HepG2 (cell line): ENCODE measurements at regions not wholly inside any gene's neighbourhood (a gene's known extent, or its start where the extent isn't known, plus 50 kb on each side); places are given as distances from the start of the nearest gene placed in this dataset.

Experiments
- ATAC-seq: fragments of 200-7000 bp; cut with Tn5 transposase; 3 replicates; pipeline ENCODE4 v1.9.1; 2020; ENCODE audit warnings: mild to moderate bottlenecking, moderate library complexity
- BruUV-seq: library from RNA; stranded (reverse); fragments of 400-500 nt; replicated peaks from 2 replicates; lab custom pipeline; 2021; lab: Mats Ljungman, UMichigan
- CTCF ChIA-PET: fragments of 300-600 bp; formaldehyde crosslinking; extraction: SDS; loops from one replicate; lab custom pipeline; 2021; ENCODE audit warnings: low total read pairs, inconsistent platforms, low intra/inter-chr PET ratio; lab: Yijun Ruan, JAX
- POLR2A ChIA-PET: fragments of 350-600 bp; sonication (Branson Sonifier 250); formaldehyde crosslinking; loops from one replicate; lab custom pipeline; 2020; ENCODE audit warnings: antibody characterized with exemption, inconsistent platforms; lab: Yijun Ruan, JAX
- DNase-seq: peaks from one replicate; pipeline ENCODE4 v3.0.0-alpha.2; 2015; ENCODE audit warnings: low spot score
- FAIRE-seq: peaks from 3 replicates; lab custom pipeline; 2011; peaks lifted over from hg19 to GRCh38; lab: Jason Lieb, UNC
- H2AFZ ChIP-seq: one replicate; pipeline ENCODE4 v1.6.1; 2011; ENCODE audit warnings: low read length, inconsistent platforms
- H3K27ac ChIP-seq: fragments of 300-600 bp; 3 replicates; pipeline ENCODE4 v1.8.0; 2011; ENCODE audit warnings: mixed run types, mild to moderate bottlenecking, mixed read lengths, low read length, inconsistent platforms; ENCODE audit not compliant: insufficient read depth; ENCODE audit errors: extremely low read length
- H3K27me3 ChIP-seq, 2 experiments: fragments of 200-600 bp in 1 of 2; 2 replicates in 1 of 2; 3 replicates in 1 of 2; pipeline versions ENCODE4 v1.6.0 to v1.8.0; 2011; ENCODE audit warnings: low read length in 2 of 2, mild to moderate bottlenecking in 2 of 2, moderate library complexity in 2 of 2, inconsistent platforms in 1 of 2; ENCODE audit not compliant: insufficient read depth in 2 of 2, control insufficient read depth in 1 of 2
- H3K36me3 ChIP-seq, 2 experiments: fragments of 200-600 bp in 1 of 2; replicated peaks in 1 of 2; 2 replicates in 1 of 2; 3 replicates in 1 of 2; pipeline versions ENCODE4 v1.5.1 to v1.8.0; 2011; ENCODE audit warnings: low read length in 2 of 2, inconsistent platforms in 1 of 2; ENCODE audit not compliant: insufficient read depth in 2 of 2, control insufficient read depth in 1 of 2
- H3K4me1 ChIP-seq: 2 replicates; pipeline ENCODE4 v1.5.1; 2012; ENCODE audit warnings: low read length, inconsistent platforms; ENCODE audit not compliant: insufficient read depth
- H3K4me2 ChIP-seq: 2 replicates; pipeline ENCODE4 v1.6.0; 2011; ENCODE audit warnings: low read depth, low read length, inconsistent platforms
- H3K4me3 ChIP-seq, 3 experiments: fragments of 200-600 bp in 1 of 3; sonication (generic), shearing (Covaris generic) in 1 of 3; replicated peaks in 1 of 3; 2 replicates each; pipeline ENCODE4 v1.5.1; 2011 to 2016; ENCODE audit warnings: low read length in 3 of 3, inconsistent platforms in 2 of 3, low read depth in 2 of 3, mild to moderate bottlenecking in 2 of 3, control low read depth in 1 of 3, mixed read lengths in 1 of 3; ENCODE audit not compliant: insufficient read depth in 1 of 3
- H3K79me2 ChIP-seq: one replicate; pipeline ENCODE4 v1.6.1; 2011; ENCODE audit warnings: low read length, inconsistent platforms; ENCODE audit not compliant: insufficient read depth
- H3K9ac ChIP-seq: 2 replicates; pipeline ENCODE4 v1.6.0; 2011; ENCODE audit warnings: mild to moderate bottlenecking, low read depth, low read length, inconsistent platforms; ENCODE audit not compliant: insufficient read depth
- H3K9me3 ChIP-seq: 2 replicates; pipeline ENCODE4 v1.5.1; 2012; ENCODE audit warnings: mild to moderate bottlenecking, low read length
- H4K20me1 ChIP-seq: 2 replicates; pipeline ENCODE4 v1.6.0; 2011; ENCODE audit warnings: inconsistent platforms, mild to moderate bottlenecking, low read length, moderate library complexity; ENCODE audit not compliant: insufficient read depth
- ARID2 ChIP-seq: sonication (generic); formaldehyde crosslinking; IDR thresholded peaks from 2 replicates; pipeline ENCODE4 v1.8.1; 2022; ENCODE audit warnings: mild to moderate bottlenecking, missing genetic modification reagents, borderline replicate concordance
- FOSL2 ChIP-seq: sonication (generic); formaldehyde crosslinking; IDR thresholded peaks from 2 replicates; pipeline ENCODE4 v1.4.0; 2020; ENCODE audit warnings: missing genetic modification reagents
- JDP2 ChIP-seq: sonication (generic); formaldehyde crosslinking; IDR thresholded peaks from 2 replicates; pipeline ENCODE4 v1.8.1; 2022; ENCODE audit warnings: missing genetic modification reagents, borderline replicate concordance
- KMT2B ChIP-seq: IDR thresholded peaks from 2 replicates; pipeline ENCODE4 v1.6.1; 2016; ENCODE audit warnings: missing genetic modification reagents, missing compliant biosample characterization
- PHF20 ChIP-seq: sonication (generic); formaldehyde crosslinking; IDR thresholded peaks from 2 replicates; pipeline ENCODE4 v1.5.0; 2020; ENCODE audit warnings: mild to moderate bottlenecking, missing genetic modification reagents
- PPARG ChIP-seq: conservative IDR thresholded peaks from 2 replicates; pipeline ENCODE4 v1.6.1; 2016; ENCODE audit warnings: missing biosample characterization, missing genetic modification reagents
- ZNF264 ChIP-seq: sonication (generic); formaldehyde crosslinking; IDR thresholded peaks from 2 replicates; pipeline ENCODE4 v1.4.0; 2020; ENCODE audit warnings: missing genetic modification reagents
- ZNF430 ChIP-seq: sonication (generic); formaldehyde crosslinking; IDR thresholded peaks from 2 replicates; pipeline ENCODE4 v1.9.0; 2021; ENCODE audit warnings: mild to moderate bottlenecking, missing genetic modification reagents
- ZNF747 ChIP-seq: sonication (generic); formaldehyde crosslinking; IDR thresholded peaks from 2 replicates; pipeline ENCODE4 v1.8.1; 2023; ENCODE audit warnings: missing genetic modification reagents, mild to moderate bottlenecking, borderline replicate concordance
- WGBS: methylation state at CpG from one replicate; pipeline ENCODE4 v1.1.6; 2017; ENCODE audit warnings: low lambda C conversion rate; 5-methylcytosine and 5-hydroxymethylcytosine counted together
- in situ Hi-C: cut with HindIII; loops from 2 replicates; pipeline ENCODE4 v1.10.0; 2017; ENCODE audit warnings: low pct_unique_long_range_greater_than_20kb; ENCODE audit not compliant: extremely low pct_ligation_motif_present
- intact Hi-C: fragments of 100-400 bp; cut with micrococcal nuclease; formaldehyde crosslinking; loops from one replicate; pipeline ENCODE4 v1.10.0; 2022; ENCODE audit not compliant: unreplicated experiment
- TF ChIP-seq, protein P1 (sequence below): sonication (generic); formaldehyde crosslinking; IDR thresholded peaks from 2 replicates; pipeline ENCODE4 v1.4.0; 2020; ENCODE audit warnings: missing genetic modification reagents
- TF ChIP-seq, protein P2 (sequence below): sonication (generic); formaldehyde crosslinking; IDR thresholded peaks from 2 replicates; pipeline ENCODE4 v1.5.0; 2020; ENCODE audit warnings: missing genetic modification reagents

DNA sequence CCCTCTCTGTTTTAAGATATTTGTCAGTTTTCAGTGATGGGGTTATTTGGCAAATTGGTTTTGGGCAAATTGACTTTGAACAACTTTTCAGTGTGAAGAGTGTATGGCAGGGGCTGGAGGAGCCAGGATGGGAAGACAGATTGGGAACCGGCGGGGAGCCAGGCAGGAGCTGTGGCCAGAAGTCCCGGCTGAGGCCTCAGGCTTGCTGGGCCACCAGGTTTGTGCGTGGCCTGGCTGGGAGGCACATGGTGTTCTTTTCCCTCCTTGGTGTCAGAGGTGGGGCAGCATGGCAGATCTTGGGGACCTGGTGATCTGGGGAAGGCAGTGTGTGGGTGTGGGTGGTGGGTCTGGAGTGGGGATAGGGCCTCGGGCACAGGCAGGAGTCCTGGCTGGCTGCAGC is 61.1 kb downstream of the SLC25A47 start:
- POLR2A ChIA-PET: interaction anchor here (1.1 to 1.3 kb wide), 2 partner anchors 262 to 433 kb away, joined by 3 to 4 read pairs; no protein-coding TSS in a partner anchor
- WGBS: 99% methylated on average over 5 of the region's 5 CpGs
- Histone ChIP-seq H3K9me3 (no peaks in the 10 kb centered on the region), H2AFZ (no peak overlapping the region), H3K4me2 (no peak overlapping the region), H3K79me2 (no peaks in the 10 kb centered on the region), H4K20me1 (no peaks in the 10 kb centered on the region), H3K27me3 (no peaks in the 10 kb centered on the region), H3K4me3 (no peak overlapping the region; a peak in 1 of 6 replicates)
- intact Hi-C loops: loop anchor here (5.0 kb wide), 1 partner anchor 1283 kb away; no protein-coding TSS in a partner anchor
- CTCF ChIA-PET: interaction anchor here (1.6 to 2.2 kb wide), 2 partner anchors 35 to 262 kb away, joined by 8 to 13 read pairs; no protein-coding TSS in a partner anchor
- BruUV-seq: no TSS peak
- no peak for FAIRE-seq
- TF ChIP-seq, protein P1, sequence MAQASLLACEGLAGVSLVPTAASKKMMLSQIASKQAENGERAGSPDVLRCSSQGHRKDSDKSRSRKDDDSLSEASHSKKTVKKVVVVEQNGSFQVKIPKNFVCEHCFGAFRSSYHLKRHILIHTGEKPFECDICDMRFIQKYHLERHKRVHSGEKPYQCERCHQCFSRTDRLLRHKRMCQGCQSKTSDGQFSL: no peak
- TF ChIP-seq ZNF747: no peak
- no peak for TF ChIP-seq PPARG (CRISPR knock-in tag)
- TF ChIP-seq, protein P2, sequence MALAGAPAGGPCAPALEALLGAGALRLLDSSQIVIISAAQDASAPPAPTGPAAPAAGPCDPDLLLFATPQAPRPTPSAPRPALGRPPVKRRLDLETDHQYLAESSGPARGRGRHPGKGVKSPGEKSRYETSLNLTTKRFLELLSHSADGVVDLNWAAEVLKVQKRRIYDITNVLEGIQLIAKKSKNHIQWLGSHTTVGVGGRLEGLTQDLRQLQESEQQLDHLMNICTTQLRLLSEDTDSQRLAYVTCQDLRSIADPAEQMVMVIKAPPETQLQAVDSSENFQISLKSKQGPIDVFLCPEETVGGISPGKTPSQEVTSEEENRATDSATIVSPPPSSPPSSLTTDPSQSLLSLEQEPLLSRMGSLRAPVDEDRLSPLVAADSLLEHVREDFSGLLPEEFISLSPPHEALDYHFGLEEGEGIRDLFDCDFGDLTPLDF (CRISPR knock-in tag): no peak
- TF ChIP-seq ZNF430: no peak
- TF ChIP-seq FOSL2: no peak
- no peak for TF ChIP-seq ZNF264 (CRISPR knock-in tag)
- TF ChIP-seq KMT2B (CRISPR knock-in tag): no peak
- no peak for TF ChIP-seq JDP2 (CRISPR knock-in tag)
- no peak for TF ChIP-seq ARID2 (CRISPR knock-in tag)
- no peak for TF ChIP-seq PHF20 (CRISPR knock-in tag)
- TF ChIP-seq, all 625 proteins: peak for 0
- peaks cover 12% of the 10 kb centered on the region for H3K4me1 ChIP-seq
- ATAC-seq (peak; percentile 16; the same call in 1 of the 3 replicates), DNase-seq (no peak)
- no peak overlapping the region for H3K27ac ChIP-seq
- H3K36me3 ChIP-seq: peaks cover 0 to 1% of the 10 kb centered on the region in 2 experiments; a peak in 1 of 5 replicates
- in situ Hi-C loops: no loop called here
- no peak overlapping the region for H3K9ac ChIP-seq
